GM18909 (cell line): ENCODE measurements at regions not wholly inside any gene's neighbourhood (a gene's known extent, or its start where the extent isn't known, plus 50 kb on each side); places are given as distances from the start of the nearest gene placed in this dataset.
"Not testable (repeated sequence)": the region's sequence is repeated elsewhere in the genome, so short reads cannot be mapped to it uniquely, and the experiment has no call there.

Experiments
- ATAC-seq: cut with Tn5 transposase; IDR thresholded peaks from one replicate; pipeline ENCODE4 v1.9.1; 2021; ENCODE audit warnings: mild to moderate bottlenecking; ENCODE audit not compliant: unreplicated experiment, poor library complexity

DNA sequence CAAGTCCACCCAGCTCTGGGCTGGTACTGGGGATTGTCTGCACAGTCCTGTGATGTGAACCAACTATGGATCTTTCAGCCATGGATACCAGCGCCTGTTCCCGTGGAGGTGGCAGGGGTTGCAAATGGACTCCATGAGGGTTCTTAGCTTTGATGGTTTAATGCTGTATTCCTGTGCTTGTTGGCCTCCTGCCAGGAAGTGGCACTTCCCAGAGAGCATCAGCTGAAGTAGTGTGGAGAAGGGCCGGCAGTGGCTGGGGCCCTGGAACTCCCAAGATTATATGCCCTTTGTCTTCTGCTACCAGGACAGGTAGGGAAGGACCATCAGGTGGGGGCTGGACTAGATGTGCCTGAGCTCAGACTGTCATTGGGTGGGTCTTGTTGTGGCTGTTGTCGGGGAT lies 1104.8 kb upstream of the COX7C start:
- no peak for ATAC-seq

DNA sequence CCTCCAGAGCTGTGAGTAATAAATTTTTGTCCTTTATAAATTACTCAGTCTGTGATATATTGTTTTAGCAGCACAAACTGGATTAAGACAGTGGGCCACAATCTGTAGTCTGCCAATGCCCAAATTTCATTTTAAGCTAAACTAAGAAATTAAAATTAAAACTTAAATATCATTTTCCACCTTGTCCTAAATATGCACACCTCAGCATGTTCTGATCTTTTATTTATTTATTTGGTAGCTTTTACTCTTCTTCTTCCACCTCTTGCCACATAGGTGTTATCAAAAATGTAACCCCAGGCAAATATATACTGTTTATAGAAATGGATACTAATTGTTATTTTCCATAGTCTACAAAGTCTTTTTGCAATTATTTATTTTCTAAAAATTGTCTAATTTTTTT lies 1102.2 kb upstream of the COX7C start:
- no peak for ATAC-seq

DNA sequence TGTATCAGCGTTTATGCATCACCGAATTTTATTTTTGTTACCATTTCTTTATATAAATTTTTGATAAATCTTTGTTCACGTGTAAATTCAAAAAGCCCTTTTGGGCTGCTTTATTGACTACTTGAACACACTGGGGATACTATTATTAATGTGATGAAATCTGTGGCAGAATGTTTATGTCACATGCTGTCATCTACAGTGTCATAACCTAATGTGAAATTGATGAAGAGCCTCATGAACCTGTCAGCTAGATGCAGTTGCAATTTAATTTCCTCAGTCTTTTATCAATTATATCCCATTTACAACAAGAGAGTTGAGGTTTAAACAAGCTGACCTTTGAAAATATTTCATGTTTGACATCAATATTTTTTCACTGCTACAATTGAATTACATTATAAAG lies 1100.4 kb upstream of the COX7C start:
- no peak for ATAC-seq

DNA sequence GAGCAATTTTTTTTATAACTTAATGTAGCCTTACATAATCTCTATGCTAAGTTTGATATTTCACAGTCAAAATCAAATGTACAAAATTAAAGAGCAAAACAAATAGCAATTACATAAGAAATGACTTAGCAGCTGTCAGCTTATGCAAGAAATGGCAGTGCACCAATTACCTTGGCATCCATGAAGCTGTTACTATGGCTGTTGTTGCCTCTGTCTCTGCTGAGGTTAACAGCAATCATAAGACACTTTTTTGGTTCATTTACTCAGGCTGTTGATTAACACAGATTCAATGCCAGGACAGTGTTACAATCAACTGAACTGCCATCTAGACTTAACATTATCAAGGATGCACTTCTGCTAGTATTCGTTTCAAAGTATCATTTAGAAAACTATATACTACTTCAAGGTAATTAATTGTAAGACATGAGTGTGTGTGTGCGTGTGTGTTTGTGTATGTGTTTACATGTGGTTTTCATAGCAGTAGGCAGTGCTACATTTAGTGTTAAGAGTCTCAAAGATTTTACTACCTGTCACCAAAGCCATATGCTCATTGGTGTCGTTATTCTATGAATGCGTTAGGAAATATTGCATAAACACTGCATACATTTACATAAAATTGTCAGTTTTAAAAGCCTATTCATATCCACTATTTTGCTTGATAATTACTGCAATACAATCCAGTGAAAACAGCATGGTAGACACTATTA lies 1084.2 kb upstream of the COX7C start:
- ATAC-seq: no peak

DNA sequence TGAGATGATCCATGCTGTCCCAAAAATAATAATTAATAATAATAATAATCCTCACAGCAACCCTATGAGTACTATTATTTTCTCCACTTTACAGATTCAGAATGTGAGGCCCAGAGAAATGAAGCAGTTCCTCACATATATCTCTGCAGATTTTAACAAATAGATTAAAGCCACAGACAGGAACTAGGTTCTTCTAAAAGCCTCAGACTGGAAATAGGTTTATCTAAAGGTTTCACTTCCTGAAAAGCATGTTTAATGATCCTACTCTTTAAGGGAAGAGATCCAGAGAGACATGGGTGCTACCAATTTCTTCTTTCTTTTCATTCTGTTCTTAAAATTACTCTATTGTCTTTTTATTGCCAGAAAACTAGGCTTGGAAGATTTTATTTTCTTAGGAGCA lies 1079.4 kb upstream of the COX7C start:
- ATAC-seq: no peak

DNA sequence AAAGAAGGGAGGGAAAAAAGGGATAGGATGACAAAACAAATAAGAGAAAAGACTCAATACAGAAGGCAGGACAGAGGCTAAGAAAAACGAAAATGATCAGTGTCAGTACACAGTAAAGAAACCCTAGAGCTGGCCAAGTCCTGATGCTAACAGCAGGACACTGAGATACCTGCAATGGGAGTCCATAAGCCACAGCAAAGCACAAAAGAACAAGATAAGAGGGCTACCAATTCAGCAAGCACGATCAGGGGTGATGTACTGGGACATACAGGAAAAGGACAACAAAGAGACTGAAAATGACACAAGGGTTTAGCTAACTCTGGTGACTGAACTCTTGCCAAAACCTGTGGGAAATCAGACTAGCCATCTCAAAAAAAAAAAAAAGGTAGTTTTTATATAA lies 1072.6 kb upstream of the COX7C start:
- ATAC-seq: no peak

DNA sequence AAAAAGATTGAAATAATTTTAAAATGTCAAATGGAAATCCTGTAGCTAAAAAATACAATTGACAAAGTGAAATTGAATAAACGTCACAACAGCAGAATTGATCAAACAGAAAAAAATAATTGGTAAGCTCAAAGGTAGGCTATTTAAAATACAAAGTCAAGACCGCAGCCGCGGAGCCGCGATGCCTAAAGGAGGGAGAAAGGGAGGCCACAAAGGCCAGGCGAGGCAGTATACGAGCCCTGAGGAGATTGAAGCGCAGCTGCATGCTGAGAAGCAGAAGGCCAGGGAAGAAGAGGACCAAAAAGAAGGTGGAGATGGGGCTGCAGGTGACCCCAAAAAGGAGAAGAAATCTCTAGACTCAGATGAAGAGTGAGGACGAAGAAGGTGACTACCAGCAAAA lies 1068.5 kb upstream of the COX7C start:
- no peak for ATAC-seq

DNA sequence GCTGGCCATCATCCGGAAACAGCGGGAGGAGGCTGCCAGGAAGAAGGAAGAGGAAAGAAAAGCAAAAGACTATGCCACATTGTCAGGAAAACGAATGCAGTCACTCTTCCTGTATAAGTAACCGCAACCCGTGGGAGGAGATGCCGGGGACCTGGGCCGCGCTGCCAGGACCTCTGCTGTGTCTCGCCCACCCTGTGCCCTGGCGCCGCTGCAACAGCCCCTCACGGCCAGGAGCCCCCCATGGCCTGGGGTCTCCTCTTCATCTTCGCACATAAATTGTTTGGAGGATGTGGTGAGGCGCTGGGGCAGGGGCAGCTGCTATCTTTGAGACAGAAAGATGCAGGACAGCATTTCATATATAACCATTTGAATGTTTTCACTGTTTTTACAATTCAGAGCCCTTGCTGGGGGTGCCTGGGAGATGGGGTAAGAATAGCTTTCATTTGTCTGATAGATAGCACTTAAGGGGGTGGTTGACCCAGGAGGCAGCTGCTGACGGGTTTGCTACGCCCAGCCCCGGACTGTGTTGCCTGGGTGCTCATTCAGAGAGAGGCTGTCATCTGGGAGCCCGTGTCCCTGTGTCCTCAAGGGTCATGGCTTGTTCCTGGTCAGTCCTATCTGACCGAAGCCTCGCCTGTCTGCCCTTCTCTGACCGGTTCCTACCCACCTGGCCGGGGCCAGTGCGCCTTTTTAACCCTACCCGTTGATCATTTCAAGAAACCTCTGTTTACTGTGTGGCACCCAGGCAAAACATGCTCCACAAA lies 1067.7 kb upstream of the COX7C start:
- no peak for ATAC-seq

DNA sequence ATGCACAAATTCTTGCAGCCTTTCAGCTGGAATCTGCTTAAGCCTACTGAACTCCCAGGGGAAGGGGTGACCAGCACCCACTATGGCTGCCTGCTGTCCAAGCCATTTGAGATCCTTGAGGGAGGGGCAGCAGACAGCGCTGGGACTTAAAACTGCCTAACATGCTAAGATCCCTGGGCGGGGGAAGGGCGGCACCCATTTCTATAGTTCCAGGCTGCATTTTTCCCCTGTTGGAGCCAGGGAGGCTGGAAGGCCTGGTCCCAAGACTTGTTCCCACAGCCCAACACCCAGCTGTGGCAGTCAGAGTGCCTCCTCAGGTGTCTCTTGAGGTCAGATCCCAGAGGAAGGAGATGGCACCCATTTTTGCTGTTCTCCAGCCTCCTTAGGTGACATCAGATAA lies 1061.3 kb upstream of the COX7C start:
- no peak for ATAC-seq

DNA sequence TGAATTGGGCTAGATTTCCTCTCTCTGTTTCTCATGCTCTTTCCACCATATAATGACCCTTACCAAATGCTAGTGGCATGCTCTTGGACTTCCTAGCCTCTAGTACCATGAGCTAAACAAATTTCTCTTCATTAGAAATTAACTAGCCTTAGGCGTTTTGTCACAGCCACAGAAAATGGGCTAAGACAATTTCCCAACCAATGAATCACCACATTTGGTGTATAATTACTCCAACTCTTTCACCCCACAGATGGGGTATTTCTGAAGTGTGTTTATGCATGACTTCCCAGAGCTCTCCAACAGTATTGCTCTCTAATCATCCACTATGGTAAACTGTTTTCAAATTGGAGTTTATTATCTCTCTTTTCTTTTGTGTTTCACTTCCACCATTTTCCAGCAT lies 1041.1 kb upstream of the COX7C start:
- no peak for ATAC-seq

DNA sequence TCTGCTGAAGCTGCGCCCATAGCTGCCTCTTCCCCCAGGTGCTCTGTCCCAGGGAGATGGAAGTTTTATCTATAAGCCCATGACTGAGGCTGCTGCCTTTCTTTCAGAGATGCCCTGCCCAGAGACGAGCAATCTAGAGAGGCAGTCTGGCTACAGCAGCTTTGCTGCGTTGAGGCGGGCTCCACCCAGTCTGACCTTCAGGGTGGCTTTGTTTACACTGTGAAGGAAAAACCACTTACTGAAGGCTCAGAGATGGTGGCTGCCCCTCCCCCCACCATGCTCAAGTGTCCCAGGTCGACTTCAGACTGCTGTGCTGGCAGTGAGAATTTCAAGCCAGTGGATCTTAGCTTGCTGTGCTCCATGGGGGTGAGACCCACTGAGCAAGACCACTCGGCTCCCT lies 1029.9 kb upstream of the COX7C start:
- ATAC-seq: not testable (repeated sequence)

DNA sequence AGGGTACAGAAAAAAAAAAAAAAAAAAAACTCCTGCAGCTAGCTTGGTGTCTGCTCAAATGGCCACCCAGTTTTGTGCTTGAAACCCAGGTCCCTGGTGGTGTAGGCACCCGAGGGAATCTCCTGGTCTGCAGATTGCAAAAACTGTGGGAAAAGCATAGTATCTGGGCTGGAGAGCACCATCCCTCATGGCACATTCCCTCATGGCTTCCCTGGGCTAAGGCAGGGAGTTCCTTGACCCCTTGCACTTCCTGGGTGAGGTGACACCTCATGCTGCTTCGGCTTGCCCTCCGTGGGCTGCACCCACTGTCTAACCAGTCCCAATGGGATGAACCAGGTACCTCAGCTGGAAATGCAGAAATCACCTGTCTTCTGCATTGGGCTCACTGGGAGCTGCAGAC lies 1029.5 kb upstream of the COX7C start:
- not testable (repeated sequence) for ATAC-seq

DNA sequence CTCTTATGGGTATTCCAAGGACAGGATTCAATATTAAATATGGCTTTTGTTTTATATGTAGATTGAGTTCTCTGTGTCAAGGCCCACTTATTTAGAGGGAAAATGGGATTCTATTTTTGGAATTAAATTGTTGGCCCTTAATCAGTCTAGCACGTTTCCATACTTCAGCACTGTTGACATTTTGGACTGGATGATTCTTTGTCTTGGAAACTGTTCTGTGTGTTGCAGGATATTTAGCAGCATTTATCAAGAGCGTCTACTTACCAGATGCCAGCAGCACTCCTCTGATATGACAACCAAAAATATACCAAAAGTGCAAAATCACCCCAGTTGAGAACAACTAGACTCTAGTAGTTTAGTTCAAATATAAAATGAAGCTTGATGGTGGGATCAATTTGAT lies 1027.0 kb upstream of the COX7C start:
- ATAC-seq: no peak

DNA sequence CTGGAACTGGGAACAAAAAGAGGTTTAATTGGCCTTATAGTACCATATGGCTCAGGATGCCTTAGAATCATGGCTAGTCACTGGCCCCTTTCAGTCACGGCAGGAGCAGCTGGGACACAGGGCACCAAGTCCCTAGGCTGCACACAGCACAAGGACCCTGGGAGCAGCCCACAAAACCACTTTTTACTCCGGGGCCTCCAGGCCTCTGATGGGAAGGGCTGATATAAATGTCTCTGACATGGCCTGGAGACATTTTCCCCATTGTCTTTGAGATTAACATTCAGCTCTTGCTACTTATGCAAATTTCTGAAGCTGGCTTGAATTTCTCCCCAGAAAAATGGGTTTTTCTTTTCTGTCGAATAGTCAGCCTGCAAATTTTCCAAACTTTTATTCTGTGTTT lies 1026.4 kb upstream of the COX7C start:
- ATAC-seq: no peak

DNA sequence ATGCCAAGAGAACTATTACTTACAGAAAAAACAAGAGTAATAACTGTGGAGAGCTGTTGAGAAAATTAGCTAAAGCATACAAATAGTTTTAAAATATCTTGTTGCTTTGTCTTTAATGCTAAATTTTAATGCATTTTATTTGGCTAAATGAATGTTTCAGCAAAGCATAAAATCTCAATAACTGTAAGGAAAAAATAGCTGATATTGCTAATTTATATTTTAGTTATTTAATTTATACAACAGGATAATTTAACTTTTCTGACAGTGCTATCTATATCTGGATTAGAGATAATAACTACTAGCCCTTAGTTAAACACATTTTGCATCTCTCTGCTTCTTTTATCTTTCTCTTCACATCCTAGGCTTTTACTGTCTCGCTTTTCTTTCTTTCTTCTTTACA lies 1014.9 kb upstream of the COX7C start:
- no peak for ATAC-seq

DNA sequence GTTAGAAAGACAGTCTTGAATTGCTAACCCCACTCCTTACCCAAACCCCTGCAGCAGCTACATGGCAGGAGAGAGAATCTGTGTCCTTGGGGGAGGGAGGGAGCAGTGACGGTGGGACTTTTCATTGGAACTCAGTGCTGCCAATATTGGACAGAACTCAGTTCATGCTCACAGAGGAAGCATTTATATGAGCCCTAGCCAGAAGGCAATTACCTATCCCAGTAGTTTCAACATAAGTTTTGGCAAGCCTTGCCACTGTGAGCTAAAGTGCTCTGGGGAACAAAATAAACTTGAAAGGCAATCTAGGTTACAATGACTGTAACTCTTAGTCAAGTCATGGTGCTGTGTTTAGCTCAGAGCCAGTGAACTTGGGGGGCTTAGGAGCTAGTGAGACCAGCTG lies 1013.4 kb upstream of the COX7C start:
- ATAC-seq: no peak

DNA sequence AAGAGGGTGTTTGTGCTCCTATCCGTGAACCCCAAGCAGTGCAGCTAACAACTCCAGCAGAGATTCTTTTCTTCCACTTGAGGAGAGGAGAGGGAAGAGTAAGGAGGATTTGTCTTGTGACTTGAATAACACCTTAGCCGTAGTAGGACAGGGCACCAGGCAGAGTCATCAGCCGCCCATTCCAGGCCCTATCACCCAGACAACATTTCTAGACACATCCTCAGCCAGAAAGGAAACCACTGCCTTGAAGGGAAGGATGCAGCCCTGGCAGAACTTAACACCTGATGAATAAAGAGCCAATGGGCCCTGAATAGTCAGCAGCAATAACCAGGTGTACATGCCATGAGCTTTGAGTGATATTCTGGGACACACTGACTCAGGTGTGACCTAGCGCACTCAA lies 1013.0 kb upstream of the COX7C start:
- ATAC-seq: no peak

DNA sequence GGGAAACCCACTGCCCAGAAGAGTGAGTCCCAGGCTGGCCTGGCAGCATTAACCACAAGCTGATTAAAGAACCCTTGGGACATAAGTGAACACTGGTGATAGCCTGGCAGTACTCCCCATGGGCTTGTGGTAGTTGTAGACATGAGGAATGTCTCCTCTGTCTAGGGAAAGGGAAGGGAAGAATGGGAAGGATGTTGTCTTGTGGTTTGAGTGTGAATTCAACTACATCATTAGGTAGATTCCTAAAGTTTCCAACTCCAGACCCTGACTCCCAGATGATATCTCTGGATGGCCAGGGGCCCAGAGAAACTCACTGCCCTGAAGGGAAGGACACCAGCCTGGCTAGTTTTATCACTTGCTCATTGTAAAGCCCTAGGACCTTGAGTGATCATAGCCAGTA lies 1012.4 kb upstream of the COX7C start:
- ATAC-seq: no peak

DNA sequence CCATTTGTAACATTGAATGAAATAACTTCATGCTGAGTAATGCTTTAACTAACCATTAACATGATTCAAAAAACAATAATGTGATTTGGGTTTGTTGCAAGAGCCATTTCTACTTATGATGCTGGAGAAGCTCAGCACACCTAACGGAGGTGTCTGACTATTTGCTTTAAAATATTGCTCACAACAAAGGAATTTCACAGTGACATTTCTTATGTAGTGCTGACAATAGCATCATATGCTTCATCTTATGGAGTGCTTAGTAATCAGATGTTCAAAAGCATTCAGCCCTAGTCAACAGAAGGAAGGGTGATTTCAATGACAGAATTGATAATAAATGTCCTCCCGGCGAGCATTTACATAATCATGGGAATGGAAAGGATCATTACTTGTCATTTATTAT lies 1003.3 kb upstream of the COX7C start:
- ATAC-seq: no peak

DNA sequence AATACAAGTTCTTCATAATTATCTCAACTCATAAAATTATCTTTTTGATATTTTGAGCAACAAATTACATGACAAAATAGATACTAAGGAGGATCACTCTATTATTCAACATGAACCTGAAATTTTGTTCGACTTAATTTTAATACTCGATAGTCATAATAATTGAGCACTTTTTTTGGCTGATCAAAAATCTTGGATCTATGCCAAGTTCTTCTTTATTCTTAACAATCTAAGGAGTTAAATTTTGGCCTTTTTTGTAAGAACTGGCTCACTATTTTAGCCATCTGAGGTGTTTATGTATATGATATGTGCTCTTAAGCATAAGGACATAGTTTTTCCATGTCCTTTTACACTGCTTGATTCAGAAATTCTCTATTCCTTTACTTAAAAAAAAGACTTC lies 996.1 kb upstream of the COX7C start:
- no peak for ATAC-seq

DNA sequence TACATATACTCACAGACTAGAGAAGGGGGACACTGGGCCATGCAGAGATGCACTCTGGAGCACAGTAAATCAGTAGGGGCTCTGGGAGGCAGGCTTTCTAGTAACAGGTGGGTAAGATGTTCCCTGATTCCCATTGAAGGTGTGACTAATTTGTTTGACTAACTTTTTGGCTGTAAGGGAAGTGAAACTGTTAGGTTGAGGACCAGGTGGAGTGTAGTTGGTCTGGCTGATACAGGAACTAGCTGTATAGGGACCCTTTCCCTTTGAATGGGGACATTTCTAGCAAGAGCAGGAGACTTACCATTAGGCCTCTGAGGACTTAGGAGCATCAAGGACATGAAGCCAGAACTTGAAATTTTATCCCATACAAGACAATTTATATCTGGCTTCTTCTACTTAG lies 989.6 kb upstream of the COX7C start:
- no peak for ATAC-seq

DNA sequence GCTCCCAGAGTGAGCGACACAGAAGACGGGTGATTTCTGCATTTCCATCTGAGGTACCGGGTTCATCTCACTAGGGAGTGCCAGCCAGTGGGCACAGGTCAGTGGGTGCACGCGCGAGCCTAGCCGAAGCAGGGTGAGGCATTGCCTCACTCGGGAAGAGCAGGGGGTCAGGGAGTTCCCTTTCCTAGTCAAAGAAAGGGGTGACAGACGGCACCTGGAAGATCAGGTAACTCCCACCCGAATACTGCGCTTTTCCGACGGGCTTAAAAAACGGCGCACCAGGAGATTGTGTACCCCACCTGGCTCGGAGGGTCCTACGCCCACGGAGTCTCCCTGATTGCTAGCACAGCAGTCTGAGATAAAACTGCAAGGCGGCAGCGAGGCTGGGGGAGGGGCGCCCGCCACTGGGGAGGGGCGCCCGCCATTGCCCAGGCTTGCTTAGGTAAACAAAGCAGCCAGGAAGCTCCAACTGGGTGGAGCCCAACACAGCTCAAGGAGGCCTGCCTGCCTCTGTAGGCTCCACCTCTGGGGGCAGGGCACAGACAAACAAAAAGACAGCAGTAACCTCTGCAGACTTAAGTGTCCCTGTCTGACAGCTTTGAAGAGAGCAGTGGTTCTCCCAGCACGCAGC lies 979.1 kb upstream of the COX7C start:
- ATAC-seq: not testable (repeated sequence)
